ENCODE measurements at regions not wholly inside any gene's neighbourhood (a gene's known extent, or its start where the extent isn't known, plus 50 kb on each side); places are given as distances from the start of the nearest gene placed in this dataset.
A peak's percentile ranks its signal among the peaks of the same experiment; 100 is the strongest.
"Not testable (repeated sequence)": the region's sequence is repeated elsewhere in the genome, so short reads cannot be mapped to it uniquely, and the experiment has no call there.

DNA sequence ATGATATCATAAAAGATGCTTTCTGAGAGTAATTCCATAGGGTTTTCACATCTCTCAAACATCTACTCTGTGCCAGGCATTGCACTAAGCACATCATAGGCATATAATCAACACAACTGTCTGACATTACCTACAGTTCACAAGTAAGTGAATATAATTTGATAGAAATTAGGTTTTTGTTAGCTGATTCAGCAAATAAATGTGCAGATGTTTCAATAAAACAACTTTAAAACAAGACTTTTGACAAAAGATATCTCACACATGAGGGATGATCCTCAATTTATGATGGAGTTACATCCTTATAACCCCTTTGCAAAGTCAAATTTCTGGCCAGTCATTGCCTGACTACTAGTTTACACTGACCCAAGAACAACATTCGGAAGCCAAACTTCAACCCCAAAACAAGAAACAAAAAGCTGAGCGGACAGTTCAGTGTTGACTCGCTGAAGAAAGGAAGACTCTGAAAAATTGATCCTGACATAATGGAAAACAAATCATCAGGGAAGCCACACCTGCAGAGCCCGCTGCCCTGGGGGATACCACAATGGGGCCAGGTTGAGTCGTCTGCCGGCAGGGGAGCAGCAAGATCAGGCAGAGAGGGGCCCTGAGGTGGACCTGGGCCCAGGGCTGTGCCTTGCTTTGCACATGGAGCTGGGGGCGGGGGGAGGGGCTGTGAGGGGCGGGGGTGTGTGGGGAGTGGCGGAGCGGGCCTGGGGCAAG, 739.2 kb upstream of the GJE1 start:
- DNase-seq (ENCODE audit: low read depth) = no peak

GRCh38 chr6:141391135-141391534, 741.6 kb upstream of the GJE1 start:
- not testable (repeated sequence) for DNase-seq (ENCODE audit: low read depth)

- DNase-seq (ENCODE audit: low read depth) = no peak
Observed at GRCh38 chr6:141388666-141389065, 744.1 kb upstream of the GJE1 start.

DNA sequence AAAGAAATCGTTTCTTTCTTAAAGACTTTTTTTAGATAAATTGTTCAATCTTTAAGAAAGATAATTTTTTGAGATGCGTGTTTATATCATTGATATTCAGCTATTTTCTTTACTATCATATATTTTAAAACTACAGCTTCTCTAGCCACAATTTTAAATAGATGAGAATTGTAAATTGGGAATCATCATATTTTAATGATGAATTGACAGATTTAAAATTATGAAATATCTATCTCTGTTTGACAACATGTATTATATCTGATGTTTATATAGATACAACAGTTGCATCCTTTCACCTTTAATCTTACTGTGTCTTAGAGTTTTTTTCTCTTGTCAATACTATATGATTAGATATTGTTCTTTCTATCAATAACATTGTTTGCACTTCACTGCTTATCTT, 762.3 kb upstream of the GJE1 start:
- no peak for DNase-seq (ENCODE audit: low read depth)

GRCh38 chr6:141366796-141367195, 765.9 kb upstream of the GJE1 start:
- DNase-seq (ENCODE audit: low read depth) = not testable (repeated sequence)

DNA sequence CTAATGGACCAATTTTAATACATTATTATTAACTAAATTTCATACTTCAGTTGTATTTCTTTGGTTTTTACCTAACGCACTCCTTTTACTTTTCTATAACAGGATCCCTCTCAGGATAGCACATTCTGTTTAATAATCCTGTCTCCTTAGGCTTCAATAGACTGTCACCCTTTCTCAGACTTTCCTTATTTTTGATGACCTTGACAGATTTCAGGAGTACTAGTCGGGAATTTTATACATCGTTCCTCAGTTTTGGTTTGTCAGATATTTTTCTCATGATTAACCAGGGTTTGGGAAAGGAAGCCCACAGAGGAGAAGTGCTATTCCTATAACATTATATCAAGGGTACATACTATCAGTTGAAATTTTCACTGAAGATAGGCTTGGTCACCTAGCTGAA, 768.0 kb upstream of the GJE1 start:
- no peak for DNase-seq (ENCODE audit: low read depth)

DNA sequence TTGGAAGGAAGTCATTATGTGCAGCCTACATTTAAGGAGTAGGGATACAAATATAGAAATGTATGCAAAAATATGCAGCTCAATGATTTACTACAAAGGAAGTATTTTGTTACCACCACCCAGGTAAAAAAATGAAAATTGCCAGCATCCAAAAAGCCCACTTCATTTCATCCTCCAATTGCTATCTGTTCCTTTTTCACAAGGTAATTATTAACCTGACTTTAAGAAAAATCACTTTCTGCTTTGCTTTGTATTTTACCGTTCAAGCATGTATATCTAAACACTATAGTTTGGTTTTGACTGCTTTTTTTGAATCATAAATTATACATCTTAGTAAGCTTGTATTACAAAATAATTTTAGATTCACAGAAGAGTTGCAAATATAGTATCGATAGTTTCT, 768.5 kb upstream of the GJE1 start:
- DNase-seq (ENCODE audit: low read depth) = no peak

- no peak for DNase-seq (ENCODE audit: low read depth)
Observed at GRCh38 chr6:141361559-141361958, 771.2 kb upstream of the GJE1 start.

- no peak for DNase-seq (ENCODE audit: low read depth)
Observed at GRCh38 chr6:141359953-141360352, 772.8 kb upstream of the GJE1 start.

- DNase-seq (ENCODE audit: low read depth) = no peak
Observed at GRCh38 chr6:141354191-141354955, 778.4 kb upstream of the GJE1 start.

- DNase-seq (ENCODE audit: low read depth) = no peak
Observed at GRCh38 chr6:141351721-141352120, 781.0 kb upstream of the GJE1 start.

DNA sequence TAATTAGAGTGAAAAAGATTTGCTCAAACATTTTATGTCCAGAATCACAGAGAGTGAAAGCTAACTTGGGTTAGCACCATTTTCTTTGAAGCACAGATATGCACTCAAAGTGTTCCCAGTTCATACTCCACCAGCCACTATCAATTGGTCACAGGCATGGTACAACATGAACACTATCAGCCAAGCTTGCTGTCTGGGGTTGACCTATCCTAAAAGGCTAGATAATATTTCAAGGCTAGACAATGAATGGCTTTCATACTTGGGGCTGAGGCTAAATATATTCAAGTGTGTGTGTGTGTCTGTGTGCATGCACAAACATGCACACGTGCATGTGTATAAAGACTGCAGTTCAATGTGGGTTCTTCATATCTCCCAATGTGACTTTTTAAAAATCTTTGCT, 783.0 kb upstream of the GJE1 start:
- DNase-seq (ENCODE audit: low read depth) = no peak

DNA sequence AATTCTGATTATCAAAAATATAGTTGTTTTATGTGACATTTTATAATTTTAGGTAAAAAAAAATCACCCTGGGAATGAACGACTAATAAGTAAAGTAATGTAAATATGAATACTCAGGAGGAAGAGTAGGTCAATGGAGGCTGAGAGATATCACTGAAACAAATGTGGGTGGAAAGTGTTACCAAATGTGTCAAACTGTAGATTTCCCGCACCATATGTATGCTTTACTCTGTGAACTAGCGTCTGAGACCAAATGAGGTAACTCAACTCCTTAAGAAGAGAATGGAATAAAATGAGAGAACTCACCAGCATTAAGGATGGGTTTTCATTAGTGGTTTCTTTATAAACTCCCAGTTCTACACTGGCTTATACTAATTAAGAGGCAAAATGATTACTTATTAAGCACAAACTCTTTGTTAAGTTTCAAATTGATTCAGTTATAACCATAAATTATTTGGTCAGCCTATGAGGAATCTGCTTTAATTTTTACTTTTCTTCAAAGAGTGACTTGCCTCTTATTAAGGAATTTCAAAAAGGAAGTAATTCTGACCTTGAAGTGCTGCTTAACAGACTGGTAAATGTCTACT, 784.7 kb upstream of the GJE1 start:
- DNase-seq (ENCODE audit: low read depth) = no peak

- DNase-seq (ENCODE audit: low read depth) = no peak
Observed at GRCh38 chr6:141347086-141347485, 785.6 kb upstream of the GJE1 start.

- DNase-seq (ENCODE audit: low read depth) = no peak
Observed at GRCh38 chr6:141346535-141346934, 786.2 kb upstream of the GJE1 start.

DNA sequence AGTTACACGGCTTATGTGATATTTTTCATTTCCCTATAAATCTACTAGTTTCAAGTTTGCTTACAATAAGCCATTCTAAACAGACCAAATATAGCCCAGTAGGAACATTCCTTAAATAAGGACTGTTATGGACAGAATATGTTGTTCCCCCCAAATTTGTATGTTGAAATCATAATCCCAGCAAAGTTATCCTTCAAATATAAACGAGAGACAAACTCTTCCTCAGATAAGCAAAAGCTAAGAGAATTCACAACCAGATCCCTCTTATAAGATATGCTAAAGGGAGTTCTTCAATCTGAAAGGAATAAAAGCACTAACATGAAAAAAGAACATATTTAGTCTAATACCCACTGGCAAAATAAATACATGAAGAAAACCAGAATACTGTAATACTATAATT, 795.5 kb upstream of the GJE1 start:
- no peak for DNase-seq (ENCODE audit: low read depth)

- no peak for DNase-seq (ENCODE audit: low read depth)
Observed at GRCh38 chr6:141335477-141336273, 797.0 kb upstream of the GJE1 start.

GRCh38 chr6:141326925-141327324, 805.8 kb upstream of the GJE1 start:
- no peak for DNase-seq (ENCODE audit: low read depth)

DNA sequence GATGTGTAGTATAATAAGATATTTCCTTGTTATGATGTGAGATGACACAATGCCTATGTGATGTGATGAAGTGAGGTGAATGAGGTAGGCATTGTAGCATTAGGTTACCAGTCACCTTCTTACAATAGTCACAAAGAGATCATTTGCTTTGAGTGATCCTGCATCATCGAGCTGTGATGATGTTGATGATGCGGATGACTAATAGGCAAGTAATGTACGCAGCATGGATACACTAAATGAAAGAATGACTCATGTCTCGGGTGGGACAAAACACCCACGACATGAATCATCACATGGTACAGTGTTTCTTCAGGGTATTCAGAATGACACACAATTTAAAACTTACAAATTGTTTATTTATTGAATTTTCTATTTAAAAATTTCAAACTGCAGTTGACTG, 806.3 kb upstream of the GJE1 start:
- DNase-seq (ENCODE audit: low read depth) = peak; percentile 27

DNA sequence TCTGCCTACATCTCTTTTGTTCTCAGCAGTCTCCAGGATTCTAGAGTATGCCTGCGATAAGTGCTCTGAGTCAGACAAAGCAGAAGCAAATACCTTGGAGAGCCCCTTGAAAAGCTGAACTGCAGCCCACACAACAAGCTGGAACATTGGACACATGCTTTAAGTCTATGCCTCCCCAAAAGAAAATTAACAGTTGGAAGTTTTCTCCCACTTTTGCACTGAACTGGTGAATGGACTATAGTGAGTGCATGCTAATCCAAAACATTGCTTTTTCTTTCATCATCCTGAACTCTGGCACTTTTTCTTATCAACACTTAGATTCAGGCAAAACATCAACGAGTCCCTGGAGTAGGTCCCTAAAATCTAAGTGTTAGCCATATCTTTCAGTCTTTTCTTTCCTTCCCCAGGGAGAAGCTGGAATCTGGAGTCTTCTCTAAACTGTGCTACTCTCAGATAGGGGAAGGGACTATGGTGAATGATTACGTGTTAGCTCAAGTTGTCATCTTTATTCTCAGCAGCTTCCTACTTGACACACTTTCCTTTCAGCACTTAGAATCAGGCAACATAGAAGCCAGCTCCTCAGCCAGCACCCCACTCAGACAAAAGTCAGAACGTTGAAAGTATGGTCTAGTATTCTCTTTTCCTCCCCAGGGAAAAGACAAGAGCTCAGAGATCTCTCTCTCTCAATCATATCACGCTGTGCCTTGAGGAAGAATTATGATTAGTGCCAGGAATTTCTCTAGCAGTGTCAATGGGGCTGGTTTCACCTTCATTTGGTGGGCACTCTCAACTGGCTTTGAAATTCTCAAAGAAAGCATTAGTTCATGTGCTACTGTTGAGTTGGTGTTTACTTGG, 811.0 kb upstream of the GJE1 start:
- no peak for DNase-seq (ENCODE audit: low read depth)

- DNase-seq (ENCODE audit: low read depth) = no peak
Observed at GRCh38 chr6:141316236-141316635, 816.5 kb upstream of the GJE1 start.

- DNase-seq (ENCODE audit: low read depth) = no peak
Observed at GRCh38 chr6:141313986-141314385, 818.7 kb upstream of the GJE1 start.

Data from T-helper 22 cell (primary cell).